HEK293T (cell line): ENCODE measurements at regions not wholly inside any gene's neighbourhood (a gene's known extent, or its start where the extent isn't known, plus 50 kb on each side); places are given as distances from the start of the nearest gene placed in this dataset.

ENCODE experiments used
- CTCF ChIA-PET: fragments of 350-600 bp; formaldehyde crosslinking; extraction: SDS; loops from one replicate; lab custom pipeline; 2021; ENCODE audit warnings: antibody characterized with exemption, inconsistent platforms; lab: Yijun Ruan, JAX
- POLR2A ChIA-PET: fragments of 350-600 bp; formaldehyde crosslinking; extraction: SDS; loops from one replicate; lab custom pipeline; 2020; ENCODE audit warnings: antibody characterized with exemption, inconsistent platforms; lab: Yijun Ruan, JAX
- DNase-seq: peaks from one replicate; pipeline ENCODE4 v3.0.0; 2012; ENCODE audit warnings: mixed read lengths; ENCODE audit errors: extremely low spot score
- ARNT ChIP-seq: fragments of 450-650 bp; IDR thresholded peaks from 2 replicates; pipeline ENCODE4 v1.6.1; 2017; ENCODE audit warnings: mild to moderate bottlenecking
- BHLHE40 ChIP-seq: fragments of 450-650 bp; IDR thresholded peaks from 2 replicates; pipeline ENCODE4 v1.6.1; 2016; ENCODE audit warnings: mild to moderate bottlenecking, moderate library complexity, borderline replicate concordance
- CTBP1 ChIP-seq: fragments of 450-650 bp; IDR thresholded peaks from 2 replicates; pipeline ENCODE4 v1.6.1; 2016; ENCODE audit warnings: borderline replicate concordance
- ELF4 ChIP-seq: fragments of 450-650 bp; IDR thresholded peaks from 2 replicates; pipeline ENCODE4 v1.6.1; 2017; ENCODE audit warnings: antibody characterized with exemption
- FOXA1 ChIP-seq: fragments of 450-650 bp; IDR thresholded peaks from 2 replicates; pipeline ENCODE4 v1.6.1; 2016; ENCODE audit warnings: mild to moderate bottlenecking
- FOXK2 ChIP-seq: fragments of 450-650 bp; IDR thresholded peaks from 2 replicates; pipeline ENCODE4 v1.6.1; 2016; ENCODE audit warnings: mild to moderate bottlenecking
- FOXM1 ChIP-seq: fragments of 450-650 bp; IDR thresholded peaks from 2 replicates; pipeline ENCODE4 v1.6.1; 2017; ENCODE audit warnings: mild to moderate bottlenecking, borderline replicate concordance
- HDGF ChIP-seq: fragments of 450-650 bp; IDR thresholded peaks from 2 replicates; pipeline ENCODE4 v1.6.1; 2017; ENCODE audit warnings: antibody characterized with exemption, borderline replicate concordance
- L3MBTL2 ChIP-seq: fragments of 450-650 bp; conservative IDR thresholded peaks from 2 replicates; pipeline ENCODE4 v1.6.1; 2016; ENCODE audit warnings: mild to moderate bottlenecking
- LEF1 ChIP-seq: fragments of 450-650 bp; IDR thresholded peaks from 2 replicates; pipeline ENCODE4 v1.6.1; 2017; ENCODE audit warnings: mild to moderate bottlenecking, borderline replicate concordance
- NFRKB ChIP-seq: fragments of 450-650 bp; IDR thresholded peaks from 2 replicates; pipeline ENCODE4 v1.6.1; 2016; ENCODE audit warnings: mild to moderate bottlenecking, moderate library complexity
- PKNOX1 ChIP-seq: fragments of 450-650 bp; IDR thresholded peaks from 2 replicates; pipeline ENCODE4 v1.6.1; 2016
- SP1 ChIP-seq: fragments of 450-650 bp; IDR thresholded peaks from 2 replicates; pipeline ENCODE4 v1.6.1; 2017
- SUZ12 ChIP-seq: fragments of 450-650 bp; IDR thresholded peaks from 2 replicates; pipeline ENCODE4 v1.6.1; 2016; ENCODE audit warnings: mild to moderate bottlenecking
- TARDBP ChIP-seq: fragments of 450-650 bp; IDR thresholded peaks from 2 replicates; pipeline ENCODE4 v1.6.1; 2016
- ZNF384 ChIP-seq: fragments of 450-650 bp; IDR thresholded peaks from 2 replicates; pipeline ENCODE4 v1.6.1; 2016

GRCh38 chr2:3117650-3118216 is 259.9 kb downstream of the EIPR1 start:
- POLR2A ChIA-PET = no interaction called here
- DNase-seq = no peak
- CTCF ChIA-PET = no interaction called here
- TF ChIP-seq NFRKB = no peak
- TF ChIP-seq LEF1 = no peak
- no peak for TF ChIP-seq ELF4

- TF ChIP-seq LEF1 (no peak), CTBP1 (no peak), FOXM1 (no peak)
- POLR2A ChIA-PET = no interaction called here
- CTCF ChIA-PET = no interaction called here
- no peak for DNase-seq
These were observed 261.2 kb downstream of the EIPR1 start for GRCh38 chr2:3116371-3116770.

- POLR2A ChIA-PET = no interaction called here
- CTCF ChIA-PET = no interaction called here
- TF ChIP-seq LEF1 (no peak), CTBP1 (no peak), BHLHE40 (no peak), FOXA1 (no peak), TARDBP (no peak), PKNOX1 (no peak), ELF4 (no peak), NFRKB (no peak)
- no peak for DNase-seq
These were observed 262.1 kb downstream of the EIPR1 start for GRCh38 chr2:3115301-3116042.

GRCh38 chr2:3114406-3115185 is 263.0 kb downstream of the EIPR1 start:
- TF ChIP-seq ELF4 (no peak), SP1 (no peak), ZNF384 (no peak), FOXM1 (no peak), PKNOX1 (no peak), TARDBP (no peak), ARNT (no peak), LEF1 (no peak), FOXK2 (no peak), NFRKB (no peak), CTBP1 (no peak)
- DNase-seq = no peak
- ChIA-PET CTCF (no interaction called here), POLR2A (no interaction called here)

GRCh38 chr2:3113769-3114168 is 263.8 kb downstream of the EIPR1 start:
- TF ChIP-seq ZNF384 (no peak), ARNT (no peak), CTBP1 (no peak), FOXM1 (no peak), FOXA1 (no peak), L3MBTL2 (no peak), HDGF (no peak), FOXK2 (no peak), BHLHE40 (no peak), PKNOX1 (no peak), SUZ12 (no peak), TARDBP (no peak), LEF1 (no peak), NFRKB (no peak), SP1 (no peak), ELF4 (no peak)
- CTCF ChIA-PET = no interaction called here
- no peak for DNase-seq
- POLR2A ChIA-PET = no interaction called here

GRCh38 chr2:3113122-3113521 is 264.5 kb downstream of the EIPR1 start:
- POLR2A ChIA-PET = no interaction called here
- CTCF ChIA-PET = no interaction called here
- TF ChIP-seq CTBP1 (no peak), ZNF384 (no peak), HDGF (no peak), SP1 (no peak), LEF1 (no peak), BHLHE40 (no peak), NFRKB (no peak), PKNOX1 (no peak), ARNT (no peak), L3MBTL2 (no peak), FOXK2 (no peak), TARDBP (no peak), FOXM1 (no peak), SUZ12 (no peak), FOXA1 (no peak)
- DNase-seq = no peak
